ENCODE measurements at regions not wholly inside any gene's neighbourhood (a gene's known extent, or its start where the extent isn't known, plus 50 kb on each side); places are given as distances from the start of the nearest gene placed in this dataset.
"Not testable (repeated sequence)": the region's sequence is repeated elsewhere in the genome, so short reads cannot be mapped to it uniquely, and the experiment has no call there.

DNA sequence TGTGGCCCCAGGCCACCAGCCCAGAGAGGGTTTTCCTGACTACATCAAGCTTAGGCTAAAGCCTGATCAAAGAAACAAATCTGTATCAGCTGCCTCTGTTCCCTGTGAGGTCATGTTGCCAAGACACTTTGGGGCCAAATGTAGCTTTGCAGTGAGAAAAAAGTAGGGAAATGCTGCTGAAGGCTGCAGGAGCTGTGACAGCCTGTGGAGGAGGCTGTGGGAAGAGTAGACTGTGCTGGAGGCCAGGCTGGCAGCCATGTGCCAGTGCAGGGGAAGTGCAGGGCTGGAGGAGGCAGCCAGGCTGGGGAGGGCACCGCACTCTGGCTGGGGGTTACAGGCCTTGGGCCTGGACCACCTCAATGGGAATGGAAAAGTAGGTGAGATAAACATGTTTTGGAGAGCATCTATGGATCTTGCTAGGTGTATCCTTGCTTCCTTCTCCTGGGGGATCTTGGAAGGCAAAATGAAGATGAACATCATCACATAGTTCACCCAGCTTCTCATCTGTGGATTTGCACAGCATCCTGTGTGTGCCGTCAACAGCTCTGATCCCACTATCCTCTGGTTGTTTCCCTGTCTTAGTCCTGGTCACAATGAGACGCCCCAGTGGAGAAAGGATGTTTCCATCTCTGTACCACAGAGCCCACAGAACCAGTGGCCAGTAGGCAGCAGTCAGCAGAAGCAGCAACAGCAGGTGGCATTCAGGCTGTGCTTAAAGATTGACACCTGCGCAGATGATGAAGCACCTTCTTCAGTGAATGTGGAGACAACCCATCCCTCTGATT is 103.8 kb upstream of the COPS8 start:
- no peak for DNase-seq

DNA sequence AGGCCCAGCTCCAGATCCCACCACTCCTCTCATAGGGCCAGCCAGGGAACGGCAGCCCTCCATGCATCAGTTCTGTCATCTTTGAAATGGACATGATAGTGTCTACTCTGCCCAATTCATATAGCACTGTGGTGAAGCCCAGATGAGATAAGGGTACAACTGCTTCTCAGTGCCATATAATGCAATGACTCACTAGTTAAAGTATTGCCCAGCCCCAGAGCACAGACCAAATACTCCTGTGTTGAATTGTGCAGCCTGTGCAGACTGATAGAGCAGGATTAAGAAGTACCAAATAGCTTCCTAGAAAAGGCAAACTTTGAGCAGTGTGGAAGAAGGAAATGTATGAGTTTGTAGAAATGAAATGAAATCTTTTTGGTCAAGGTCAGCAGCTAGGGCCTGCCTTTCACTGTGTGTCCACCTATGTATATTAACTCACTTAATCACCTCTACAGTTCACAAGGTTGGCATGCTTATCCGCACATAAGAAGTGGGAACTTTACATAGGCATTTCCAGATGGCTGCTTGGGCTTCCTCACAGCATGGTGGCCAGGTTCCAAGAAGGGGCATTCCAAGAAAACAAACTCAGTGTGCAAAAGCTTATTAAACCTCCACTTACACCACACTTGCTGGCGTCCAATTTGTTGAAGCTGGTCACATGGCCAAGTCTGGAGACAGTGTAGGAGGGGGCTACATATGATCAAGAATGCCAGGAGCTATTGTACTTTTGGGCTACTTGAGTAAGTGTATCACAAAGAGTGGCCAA is 102.8 kb upstream of the COPS8 start:
- DNase-seq: no peak

DNA sequence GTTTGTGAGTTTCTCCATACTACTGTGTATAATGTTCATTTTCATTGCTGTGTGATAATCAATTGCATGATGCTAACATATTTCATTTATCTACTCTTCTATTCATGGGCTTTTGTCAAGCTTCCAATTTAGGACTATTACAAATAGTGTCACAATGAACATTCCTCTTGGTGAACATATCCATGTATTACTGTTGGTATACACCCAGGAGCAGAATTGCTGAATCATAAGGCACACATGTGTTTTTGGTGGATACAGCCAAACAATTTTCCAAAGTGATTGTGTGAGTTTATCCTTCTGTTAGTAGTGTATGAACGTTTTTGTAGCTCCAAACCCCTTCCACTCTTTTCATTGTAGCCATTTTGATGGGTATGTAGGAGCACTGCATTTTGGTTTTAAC is 101.6 kb upstream of the COPS8 start:
- no peak for DNase-seq

DNA sequence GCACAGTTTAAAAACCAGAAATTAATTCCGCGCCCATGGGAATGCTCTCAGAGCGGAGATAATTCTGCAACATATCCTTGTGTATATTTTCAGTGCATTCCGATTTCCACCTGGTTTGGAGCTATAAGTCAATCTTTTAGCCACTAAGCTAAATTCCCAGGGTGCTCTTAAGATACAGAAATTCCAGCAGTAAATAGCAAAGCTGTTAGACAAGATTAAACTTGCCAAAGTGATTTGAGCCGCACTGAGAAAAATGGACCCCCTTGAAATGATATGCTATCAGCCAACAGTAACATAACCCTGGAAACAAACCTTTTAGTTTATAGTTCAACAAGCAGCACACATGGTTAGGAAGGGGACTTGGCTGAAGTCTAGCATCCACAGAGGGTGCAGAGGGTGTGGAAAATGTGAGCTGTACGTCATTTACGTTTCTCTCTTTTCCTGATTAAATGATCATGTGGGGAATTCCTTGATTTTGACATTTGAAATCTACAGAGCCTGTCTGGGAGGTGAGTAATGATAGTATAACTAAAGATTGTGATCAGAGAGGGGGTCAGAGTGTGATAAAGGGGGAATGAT is 99.8 kb upstream of the COPS8 start:
- DNase-seq: no peak

DNA sequence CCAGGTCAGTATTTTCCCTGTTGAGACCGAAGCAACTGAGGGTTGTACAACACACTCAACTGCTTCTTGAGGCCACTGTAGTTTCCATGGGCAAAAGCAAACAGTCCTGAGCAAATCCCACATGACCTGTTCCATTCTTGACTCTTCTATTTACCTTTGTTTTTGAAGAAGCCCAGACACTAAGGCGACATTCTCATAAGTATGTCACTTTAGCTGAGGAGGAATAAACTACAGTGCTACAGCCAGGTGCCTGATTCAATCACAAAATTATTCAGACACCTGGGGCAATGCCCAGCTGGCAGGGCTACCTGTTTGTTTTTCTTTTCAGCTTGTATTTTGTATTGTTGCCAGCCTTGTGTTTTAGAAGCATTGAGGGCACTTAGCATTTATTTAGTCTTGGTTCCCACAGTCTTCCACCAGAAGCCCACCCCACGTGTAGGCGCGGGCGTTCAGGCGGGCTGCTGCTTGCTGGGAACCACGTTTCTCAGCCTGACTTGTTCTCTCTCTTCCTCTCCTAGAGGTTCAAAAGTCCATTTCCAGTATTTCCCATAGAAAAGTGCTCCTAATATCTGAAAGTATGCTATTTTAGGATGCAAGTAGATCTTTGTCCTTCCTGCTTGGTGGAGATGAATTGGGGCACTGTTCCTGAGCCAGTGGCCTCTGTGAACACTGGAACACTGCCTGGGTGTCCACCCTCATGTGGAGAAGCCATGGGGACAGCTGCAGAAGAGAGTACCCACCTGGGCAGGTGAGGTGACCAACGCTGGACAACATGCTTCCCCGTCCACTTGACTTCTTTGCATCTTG is 99.0 kb upstream of the COPS8 start:
- DNase-seq: no peak

DNA sequence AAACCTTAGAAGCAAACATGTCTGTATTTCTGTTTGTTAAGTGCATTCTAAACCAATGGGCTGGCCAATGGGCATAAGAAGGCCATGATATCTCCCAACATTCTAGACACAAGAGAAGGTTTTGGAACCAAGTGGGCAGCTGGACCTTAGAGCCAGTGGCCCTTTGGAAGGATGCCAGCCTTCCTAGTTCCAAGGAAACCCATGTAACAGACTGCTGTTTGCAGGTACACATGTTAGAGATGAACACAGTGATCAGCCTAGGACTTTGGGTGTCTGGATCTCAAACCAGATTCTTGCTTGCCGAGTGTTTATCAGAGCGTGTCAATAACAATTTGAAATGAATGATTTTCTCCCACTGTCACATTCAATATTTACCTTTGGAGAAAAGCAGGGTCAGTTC is 97.5 kb upstream of the COPS8 start:
- DNase-seq: no peak

DNA sequence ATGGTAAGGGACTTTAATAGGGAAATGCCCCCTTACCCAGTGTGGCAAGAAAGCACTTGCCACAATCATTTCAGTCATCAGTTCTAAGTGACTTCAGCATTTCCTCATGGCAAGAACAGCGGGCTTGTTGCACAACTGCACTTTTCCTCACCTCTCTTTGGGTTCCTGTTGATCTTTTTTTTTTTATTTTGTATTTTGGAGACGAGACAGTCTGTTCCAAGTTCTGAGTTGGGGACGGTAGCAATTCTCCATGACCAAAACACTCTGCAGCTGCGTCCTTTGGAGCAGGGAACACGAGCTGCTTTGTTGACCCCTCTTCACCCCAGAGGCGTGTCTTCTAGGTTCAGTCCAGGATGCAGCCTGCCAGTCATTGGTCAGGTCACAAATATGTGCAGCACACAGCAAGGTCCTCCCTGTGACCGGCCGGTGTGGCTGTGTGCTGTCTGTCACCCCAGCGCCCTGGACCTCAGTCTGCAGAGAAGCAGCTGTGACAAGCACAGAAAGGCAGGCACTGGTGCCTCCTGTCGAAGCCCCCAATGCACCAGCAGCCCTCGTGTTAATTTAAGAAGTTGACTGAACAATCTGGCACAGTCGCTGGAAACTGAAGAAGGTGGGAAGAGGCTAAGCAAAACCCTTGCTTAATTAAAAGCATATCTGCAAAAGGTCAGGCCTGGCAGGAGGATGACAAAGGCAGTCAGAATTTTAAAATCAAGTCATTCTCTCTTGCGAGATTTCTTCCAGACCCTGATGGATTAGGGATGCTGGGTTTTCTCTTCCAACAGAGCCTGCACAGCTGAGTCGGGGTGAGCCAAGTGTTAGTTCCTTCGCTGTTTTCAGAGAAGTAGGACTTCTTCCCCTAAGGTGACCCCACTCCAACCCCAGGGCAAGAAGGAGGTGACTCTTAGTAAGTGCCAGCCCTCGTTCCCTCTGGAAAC is 96.7 kb upstream of the COPS8 start:
- DNase-seq: no peak

DNA sequence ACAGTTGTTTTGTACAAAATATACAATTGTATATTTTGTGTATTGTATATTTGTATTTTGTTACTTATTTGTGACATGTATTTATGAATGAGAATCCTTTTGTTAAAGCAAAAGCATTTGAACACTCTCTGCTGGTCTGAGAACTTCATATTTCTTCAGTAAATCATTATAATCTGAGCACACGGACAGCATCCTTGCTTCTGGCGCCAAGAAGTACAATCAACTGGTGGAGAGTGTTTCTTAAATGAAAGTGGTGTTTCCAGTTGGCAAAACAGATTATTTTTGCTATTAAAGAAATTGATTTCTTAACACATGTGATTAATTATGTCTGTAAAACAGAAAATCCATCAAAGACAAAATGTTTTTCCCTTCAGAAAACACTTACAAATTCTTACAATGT is 95.1 kb upstream of the COPS8 start:
- no peak for DNase-seq

DNA sequence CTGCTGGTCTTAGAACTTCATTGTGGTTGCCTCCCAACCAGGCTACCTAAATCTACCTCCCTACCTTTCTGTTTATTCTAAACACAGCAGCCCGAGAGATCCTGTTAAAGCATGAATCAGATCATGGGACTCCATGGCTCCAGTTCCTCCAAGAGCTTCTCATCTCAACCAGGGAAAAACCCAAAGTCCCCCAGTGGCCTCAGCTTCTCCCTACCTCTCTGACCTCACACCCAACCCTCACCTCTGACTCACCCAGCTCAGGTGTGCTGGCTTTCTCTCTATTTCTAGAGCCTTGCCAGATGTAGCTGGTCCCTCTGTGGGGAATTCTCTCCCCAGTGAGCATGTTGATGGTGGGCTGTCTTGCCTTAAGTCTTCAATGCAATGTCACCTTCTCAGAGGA is 93.8 kb upstream of the COPS8 start:
- no peak for DNase-seq

DNA sequence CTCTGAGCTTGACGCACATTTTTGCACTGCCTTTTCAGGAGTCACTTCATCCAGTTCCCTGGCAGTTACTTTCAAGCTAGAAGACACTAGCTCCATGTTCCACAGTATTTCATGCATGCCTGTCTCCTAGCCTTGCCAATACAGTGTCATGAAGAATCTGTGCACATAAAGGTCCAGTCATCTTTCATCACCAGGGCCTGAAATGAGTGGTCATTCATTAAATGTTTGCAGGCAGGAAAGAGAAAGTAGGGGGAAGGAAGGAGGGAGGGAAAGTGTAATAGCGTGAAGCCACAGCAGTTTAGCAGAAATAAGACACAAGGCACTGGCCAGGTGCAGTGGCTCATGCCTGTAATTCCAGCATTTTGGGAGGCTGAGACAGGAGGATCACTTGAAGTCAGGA is 92.4 kb upstream of the COPS8 start:
- no peak for DNase-seq

DNA sequence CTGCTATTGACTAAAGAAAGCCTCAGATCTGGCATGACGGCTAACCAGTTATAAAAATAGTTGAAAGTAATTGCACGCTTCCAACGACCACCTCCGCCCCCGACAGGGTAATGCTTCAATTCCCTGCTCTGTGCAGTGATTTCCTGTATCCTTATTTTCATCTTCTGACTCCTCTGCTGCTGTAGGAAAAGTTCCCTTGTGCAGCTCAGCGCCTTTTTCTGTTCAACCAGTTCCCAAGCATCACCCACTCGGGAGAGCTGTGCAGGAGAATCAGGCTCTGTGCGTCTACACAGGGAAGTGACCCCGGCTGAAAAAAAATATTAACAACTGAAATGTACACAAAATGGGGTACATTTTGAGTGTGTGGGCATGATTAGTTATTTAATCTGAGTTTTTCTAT is 91.3 kb upstream of the COPS8 start:
- no peak for DNase-seq

DNA sequence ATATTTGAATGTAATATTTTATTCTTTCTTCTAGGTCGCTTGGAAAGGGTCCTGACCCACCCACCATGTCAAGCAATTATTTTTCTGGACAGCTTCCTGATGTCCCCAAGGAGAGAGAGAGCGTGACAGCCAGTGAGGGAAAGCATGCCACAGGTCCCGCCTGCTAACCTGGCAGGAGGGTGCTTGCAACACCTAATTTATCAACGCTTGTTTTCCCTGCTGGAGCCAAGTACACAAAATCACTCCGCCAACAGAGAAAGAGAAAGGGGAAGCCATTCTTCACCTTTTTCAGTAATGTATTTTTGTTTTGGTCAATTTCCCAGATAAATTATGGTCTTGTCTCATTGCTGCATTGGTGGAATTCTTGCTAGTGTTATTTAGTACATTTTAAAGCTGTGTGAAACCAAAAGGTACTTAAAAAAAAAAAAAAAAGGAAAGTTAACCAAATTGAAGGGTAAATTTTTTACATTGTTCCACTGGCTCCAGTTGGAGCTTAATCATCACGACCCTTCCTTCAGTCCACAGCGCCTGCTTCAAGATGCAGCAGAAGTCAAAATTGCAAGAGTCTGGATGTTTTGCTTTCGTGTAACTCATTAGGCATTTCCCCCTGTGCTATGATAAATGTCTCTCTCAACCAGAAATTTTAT is 88.5 kb upstream of the COPS8 start:
- no peak for DNase-seq

DNA sequence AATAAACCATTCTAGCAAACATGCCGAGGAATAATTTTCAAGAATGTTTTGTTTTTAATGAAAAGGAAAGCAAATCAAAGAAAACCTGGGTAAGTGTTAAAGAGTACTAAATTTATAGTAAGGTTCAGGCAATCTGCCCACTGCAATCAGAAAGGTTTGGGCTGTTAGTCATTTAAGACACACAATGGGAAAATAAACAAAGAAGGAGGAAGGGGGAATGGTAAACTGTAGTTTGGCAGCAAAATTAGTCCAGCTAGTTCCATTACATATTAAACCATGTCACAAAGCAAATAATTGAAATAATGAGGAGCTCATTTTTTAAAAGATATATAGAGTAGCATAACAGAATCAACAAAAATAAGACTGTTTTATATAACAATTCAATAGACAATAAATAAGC is 87.5 kb upstream of the COPS8 start:
- DNase-seq: no peak

DNA sequence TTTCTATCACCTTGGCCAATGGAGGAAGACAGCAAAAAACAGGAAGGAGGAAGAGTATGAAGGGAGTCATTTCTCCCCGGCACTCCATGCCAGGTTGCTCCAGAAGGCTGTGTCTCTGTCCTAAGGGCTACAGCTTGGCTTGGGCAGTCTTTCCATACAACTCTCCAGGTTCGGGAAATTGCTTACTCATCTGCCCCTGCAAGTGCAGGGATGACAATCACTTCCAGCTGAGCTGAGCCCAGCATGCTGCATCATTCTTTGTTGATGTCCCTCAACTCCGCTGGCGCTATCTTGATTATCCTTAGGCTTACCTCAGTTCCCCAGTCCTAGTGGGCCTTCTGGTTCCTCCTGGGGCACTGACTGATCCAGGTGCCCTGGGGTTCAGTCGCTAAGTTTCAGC is 86.9 kb upstream of the COPS8 start:
- DNase-seq: no peak

DNA sequence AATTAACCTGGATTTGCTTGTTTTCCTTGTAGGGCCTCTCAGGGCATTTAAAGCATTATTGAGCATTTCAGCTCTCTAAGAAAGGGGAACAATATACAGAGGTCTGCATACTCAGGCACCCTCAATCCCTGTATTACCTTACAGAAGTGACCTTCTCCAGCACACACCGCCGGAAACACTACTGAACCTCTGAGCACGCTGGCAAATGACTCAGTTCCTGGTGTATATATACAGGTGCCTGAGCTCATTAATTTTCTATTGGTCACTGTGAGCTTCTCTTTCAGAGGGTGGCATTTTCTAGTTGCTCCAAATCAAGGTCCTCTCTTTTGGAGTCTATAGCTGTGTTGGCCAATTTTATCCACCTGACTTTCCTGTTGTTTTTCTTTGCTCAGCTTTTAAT is 85.2 kb upstream of the COPS8 start:
- DNase-seq: no peak

DNA sequence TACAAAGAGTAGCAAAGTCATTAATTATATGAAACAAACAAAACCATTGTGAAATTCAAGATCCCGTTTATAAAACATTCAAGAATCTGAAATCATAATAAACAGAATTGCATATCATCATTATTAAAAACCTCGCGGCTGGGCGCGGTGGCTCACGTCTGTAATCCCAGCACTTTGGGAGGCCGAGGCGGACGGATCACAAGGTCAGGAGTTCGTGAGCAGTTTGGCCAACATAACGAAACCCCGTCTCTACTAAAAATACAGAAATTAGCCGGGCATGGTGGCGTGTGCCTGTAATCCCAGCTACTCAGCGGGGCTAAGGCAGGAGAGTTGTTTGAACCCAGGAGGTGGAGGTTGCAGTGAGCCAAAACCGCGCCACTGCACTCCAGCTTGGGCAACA is 80.3 kb upstream of the COPS8 start:
- not testable (repeated sequence) for DNase-seq

DNA sequence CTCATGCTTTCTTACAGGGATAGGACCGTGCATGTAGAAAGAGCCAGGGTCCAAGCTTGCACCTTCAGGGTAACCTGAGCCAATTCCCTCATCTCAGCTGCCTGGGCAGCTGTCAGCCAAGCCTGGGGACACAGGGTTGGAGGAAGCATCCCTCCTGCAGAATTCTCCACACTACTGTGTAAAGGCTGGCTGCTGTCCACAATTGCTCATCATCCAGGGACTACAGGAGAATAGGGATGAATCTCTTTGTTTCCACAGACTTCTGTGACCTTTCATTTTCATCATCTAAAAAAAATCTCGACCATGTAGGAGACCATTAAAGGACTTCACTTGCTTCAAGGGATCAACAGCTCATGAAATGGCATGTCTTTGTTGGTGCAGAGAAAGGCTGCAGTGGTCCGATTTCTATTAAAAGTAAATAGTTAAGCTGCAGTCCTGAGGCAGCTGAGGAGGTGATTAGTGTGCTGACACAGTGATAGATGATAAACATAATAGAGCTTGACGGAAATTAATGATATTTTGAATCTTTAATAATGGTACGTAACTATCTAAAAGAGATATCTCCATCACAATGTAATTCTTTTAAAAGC is 74.4 kb upstream of the COPS8 start:
- no peak for DNase-seq

DNA sequence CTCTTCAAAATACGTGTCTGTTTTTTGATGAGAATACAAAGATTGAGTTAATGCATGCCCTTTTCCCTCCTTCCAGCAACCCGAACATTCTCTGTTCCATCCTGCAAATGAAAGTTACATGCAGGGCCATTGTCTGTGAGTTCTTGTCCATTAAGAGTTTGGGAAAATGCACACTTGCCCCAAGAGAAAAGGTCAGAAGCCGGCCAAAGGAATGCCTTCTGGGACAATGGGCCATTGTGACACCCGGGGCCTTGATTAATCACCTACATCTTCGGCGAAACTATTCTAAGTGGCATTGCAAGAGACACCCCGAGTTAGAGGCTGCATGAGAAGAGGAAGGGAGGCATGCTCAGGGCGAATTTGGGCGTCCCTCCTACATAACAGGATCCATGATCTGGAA is 73.7 kb upstream of the COPS8 start:
- DNase-seq: no peak

DNA sequence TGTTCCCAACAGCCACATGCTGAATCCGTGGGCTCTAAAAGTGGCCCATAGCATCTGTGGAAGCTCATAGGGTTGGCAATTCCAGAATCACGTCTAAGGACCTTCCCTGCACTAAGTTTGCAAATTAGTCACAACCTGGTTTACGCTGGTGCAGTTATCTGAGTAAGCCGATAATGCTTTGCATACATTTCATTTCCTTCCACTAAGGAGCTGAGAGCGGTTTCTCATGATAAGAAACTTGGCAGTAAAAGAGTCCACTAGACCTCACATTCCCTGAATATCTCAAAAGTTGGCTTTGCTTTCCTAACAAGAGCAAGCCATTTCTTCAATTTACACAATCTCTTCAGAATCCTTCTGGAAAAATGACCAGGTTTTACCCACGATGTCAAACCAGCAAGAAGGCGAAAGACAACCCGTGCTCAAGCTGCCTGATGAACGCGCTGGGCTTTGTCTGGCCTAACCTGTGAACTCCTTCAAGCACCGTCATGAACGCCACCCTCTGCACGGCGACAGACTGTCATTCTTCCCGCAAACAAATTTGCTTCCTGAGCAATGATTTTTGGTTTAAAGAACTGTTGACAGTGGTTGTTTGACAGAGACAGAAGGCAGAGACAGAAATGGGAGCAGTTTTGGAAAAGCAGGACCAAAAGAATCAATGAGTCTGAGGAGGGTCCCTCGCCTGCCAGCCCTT is 73.0 kb upstream of the COPS8 start:
- DNase-seq: no peak

DNA sequence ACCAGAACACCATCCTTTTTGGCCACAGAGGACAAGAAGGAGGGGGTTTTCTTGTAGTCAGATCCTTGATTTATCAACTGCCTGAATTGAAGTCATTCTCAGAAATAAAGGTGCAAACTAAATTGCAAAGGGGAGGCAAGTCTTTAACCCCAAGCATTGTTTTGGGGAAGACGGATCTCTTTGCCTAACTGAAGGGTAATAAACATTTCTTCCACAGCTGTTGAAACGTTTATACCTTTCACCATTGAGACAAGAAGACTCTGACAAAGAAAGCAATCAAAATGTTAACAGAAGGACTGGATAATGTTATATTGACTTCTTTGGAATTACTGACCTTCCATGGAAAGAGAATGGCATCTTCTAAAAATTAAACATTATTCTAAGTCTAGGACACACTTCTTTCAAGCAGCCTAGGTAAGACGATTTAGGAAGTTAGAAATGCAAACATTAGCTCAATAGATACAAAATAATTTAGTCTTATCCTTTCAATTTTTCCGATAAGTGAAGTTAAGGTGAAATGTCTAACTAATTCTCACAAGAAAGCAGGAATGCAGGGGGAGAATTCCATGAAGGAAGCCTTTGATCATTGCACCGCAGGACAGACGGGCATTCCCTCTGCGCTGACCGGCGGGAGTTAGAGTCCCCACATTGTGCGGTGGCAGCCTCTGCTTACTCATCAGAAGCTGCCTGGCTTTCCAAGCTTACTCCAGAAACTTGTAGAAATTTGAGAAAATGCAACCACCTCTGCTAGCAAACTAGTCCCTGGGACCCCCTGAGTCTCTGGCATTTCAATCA is 69.4 kb upstream of the COPS8 start:
- no peak for DNase-seq

Measured in activated CD8-positive, alpha-beta memory T cell treated with anti-CD3 and anti-CD28 coated beads, Interleukin-2, amount 50 U/mL, for 48 hours (primary cell).